ENCODE measurements at regions not wholly inside any gene's neighbourhood (a gene's known extent, or its start where the extent isn't known, plus 50 kb on each side); places are given as distances from the start of the nearest gene placed in this dataset.
"Not testable (repeated sequence)": the region's sequence is repeated elsewhere in the genome, so short reads cannot be mapped to it uniquely, and the experiment has no call there.

DNA sequence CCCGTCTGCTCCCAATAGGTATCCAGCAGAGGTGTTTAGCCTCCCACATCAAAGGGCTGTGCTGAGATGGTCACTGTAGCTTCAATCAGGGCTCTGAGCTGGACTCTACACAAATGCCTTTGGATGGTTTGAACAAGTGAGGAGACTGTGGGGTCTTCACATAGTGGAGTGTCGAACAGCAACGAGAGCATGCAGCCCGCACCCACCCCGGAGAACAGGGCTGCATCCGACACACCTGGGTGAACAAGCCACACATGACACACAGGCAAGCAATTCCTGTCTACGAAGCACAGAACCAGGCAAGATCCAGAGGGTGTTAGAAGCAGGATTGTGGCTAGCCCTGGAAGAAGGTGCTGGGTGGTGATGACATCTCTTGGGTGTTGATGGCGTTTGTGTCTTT is 58.0 kb upstream of the FGF3 start:
- TF ChIP-seq, protein P1, sequence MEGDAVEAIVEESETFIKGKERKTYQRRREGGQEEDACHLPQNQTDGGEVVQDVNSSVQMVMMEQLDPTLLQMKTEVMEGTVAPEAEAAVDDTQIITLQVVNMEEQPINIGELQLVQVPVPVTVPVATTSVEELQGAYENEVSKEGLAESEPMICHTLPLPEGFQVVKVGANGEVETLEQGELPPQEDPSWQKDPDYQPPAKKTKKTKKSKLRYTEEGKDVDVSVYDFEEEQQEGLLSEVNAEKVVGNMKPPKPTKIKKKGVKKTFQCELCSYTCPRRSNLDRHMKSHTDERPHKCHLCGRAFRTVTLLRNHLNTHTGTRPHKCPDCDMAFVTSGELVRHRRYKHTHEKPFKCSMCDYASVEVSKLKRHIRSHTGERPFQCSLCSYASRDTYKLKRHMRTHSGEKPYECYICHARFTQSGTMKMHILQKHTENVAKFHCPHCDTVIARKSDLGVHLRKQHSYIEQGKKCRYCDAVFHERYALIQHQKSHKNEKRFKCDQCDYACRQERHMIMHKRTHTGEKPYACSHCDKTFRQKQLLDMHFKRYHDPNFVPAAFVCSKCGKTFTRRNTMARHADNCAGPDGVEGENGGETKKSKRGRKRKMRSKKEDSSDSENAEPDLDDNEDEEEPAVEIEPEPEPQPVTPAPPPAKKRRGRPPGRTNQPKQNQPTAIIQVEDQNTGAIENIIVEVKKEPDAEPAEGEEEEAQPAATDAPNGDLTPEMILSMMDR (IDR thresholded peaks at IDR 0.05; ENCODE audit: insufficient read depth, missing control alignments), result no peak
- no peak for DNase-seq (ENCODE audit: insufficient read length, low spot score)
- FAIRE-seq, result no peak

DNA sequence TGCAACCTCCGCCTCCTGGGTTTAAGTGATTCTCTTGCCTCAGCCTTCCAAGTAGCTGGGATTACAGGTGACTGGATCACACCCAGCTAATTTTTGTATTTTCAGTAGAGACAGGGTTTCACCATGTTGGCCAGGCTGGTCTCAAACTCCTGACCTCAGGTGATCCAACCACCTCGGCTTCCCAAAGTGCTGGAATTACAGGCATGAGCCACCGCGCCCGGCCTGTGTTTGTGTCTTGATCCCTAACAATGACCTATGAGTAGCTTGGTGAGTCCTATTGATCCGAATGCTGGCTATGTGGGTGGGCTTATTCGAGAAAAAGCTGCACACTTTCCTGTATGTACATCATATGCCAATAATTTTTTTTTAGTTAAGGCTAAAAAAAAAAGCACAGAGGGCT is 58.5 kb upstream of the FGF3 start:
- not testable (repeated sequence) for FAIRE-seq; DNase-seq (ENCODE audit: insufficient read length, low spot score)

DNA sequence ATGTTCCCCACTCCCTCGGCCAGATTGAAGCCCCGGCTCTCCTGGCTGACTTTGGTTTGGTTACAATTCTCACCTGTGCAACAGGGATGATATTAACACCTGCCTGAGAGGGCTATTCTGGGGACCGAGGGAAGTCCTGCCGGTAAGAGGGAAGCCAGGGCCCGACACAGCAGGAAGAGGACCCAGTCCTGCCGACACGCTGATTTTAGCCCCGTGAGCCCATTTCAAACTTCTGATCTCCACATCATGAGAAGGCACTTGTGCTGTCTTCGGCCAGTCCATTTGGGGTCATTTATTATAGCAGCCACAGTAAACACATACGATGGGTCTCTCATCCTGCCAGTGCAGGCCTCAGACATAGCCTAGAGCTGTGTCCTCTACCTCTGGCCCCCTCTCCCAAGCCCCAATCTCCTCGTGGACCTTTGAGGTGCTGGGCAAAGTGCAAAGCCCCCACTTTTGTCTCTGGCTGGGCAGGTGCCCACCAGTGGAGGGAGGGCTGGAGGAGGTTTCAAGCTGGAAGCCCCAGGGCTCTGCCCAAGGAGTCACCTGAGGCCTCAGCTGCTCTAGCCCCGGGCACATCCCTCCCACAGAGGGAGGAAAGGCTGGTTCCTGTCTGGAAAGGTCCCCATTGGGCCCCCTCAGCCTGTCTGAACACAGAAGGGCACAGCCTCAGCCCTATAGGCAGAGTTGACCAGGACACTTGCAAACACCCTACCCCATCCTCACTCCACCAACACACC is 59.1 kb upstream of the FGF3 start:
- no peak for FAIRE-seq
- TF ChIP-seq, protein P1 (IDR thresholded peaks at IDR 0.05; ENCODE audit: insufficient read depth, missing control alignments), result no peak
- DNase-seq (ENCODE audit: insufficient read length, low spot score), result no peak

DNA sequence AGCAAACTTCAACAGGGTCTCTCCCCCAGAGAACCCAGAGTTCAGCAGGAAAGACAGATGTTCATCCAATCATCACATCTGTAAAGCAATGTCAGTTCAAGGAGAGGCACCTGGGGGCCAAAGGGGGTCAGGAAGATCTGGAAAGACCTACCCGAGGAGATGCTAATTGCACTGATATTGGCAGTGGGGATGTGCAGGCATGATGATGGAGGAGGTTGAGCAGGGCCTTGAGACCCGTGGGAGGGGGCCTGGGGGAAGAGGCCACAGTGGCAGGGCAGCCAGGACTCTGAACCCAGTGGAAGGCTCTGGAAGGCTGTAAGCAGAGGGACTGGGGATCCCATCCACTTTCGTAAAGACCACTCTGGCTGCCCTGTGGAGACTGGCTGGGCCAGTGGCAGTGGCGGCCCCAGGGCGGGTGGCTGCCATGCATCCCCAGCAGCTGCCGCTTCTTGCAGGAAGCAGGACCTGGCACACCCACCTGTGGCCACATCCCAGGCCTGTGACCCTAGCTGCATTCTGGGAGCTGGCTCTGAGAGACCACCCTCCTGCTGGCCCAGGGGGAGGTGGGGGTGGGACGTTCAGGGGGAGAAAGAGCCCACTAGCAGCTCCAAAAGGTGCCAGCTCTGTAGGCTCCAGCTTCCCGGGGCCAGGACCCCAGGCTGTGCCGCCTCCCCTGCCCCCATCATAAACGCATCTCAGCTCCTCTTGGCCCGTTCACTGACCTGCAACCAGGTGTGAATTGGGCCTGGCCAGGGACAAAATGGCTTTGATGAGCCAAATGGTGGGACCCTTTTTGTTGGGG is 59.9 kb upstream of the FGF3 start:
- no peak for FAIRE-seq
- no peak for DNase-seq (ENCODE audit: insufficient read length, low spot score)
- TF ChIP-seq, protein P1 (IDR thresholded peaks at IDR 0.05; ENCODE audit: insufficient read depth, missing control alignments), result no peak

DNA sequence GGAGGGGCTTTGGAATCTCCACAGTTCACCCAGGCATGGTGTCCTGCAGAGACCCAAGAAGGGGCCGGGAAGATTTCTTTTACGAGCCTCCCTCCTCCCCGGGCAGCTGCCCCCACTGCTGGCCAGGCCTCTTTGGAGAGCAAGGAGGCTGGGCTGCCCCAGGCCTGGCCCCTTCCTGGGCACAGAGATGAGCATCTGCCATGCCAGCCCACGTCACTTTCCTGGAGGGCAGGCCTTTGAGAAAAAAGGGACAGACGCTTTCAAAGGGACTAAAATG is 60.5 kb upstream of the FGF3 start:
- FAIRE-seq, result no peak
- TF ChIP-seq, protein P1 (IDR thresholded peaks at IDR 0.05; ENCODE audit: insufficient read depth, missing control alignments), result no peak

DNA sequence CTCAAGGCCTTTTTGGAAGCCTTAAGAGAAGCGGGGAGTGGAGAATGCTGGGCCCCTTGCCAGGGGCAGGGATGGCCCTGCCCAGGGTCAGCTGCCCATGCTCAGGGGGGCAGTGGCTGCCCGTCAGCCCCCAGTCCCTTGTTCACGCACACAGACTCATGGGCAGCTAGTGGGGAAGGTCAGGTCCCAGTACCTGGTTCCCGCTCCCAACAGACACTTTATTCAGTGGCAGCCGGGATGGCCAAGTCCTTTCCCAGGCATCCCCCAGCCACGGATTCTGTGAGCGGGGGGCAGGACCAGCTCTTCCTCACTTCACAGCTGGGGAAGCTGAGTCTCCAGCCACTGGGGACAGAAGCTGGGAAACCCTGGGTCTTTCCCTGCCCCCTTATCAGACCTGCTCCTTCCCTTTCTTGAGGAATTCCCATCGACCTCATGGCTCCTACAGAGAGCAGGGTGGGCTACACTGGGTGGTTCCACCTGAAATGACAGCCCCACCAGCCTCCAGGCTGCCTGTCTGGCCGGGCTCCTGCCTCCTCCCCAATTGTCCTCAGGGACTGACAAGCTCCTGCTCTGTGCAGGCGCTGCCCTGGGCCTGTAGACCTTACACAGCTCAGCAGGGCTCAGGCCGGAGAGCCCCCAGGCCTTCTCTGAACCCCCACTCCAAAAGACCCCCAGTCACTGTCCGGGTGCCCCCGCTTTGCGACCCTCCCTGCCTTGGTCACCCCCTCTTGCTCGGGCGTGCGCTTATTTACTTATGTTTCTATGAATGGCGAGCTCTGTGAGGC is 61.0 kb upstream of the FGF3 start:
- FAIRE-seq (no peak), DNase-seq (ENCODE audit: insufficient read length, low spot score) (no peak)
- TF ChIP-seq, protein P1 (IDR thresholded peaks at IDR 0.05; ENCODE audit: insufficient read depth, missing control alignments), result no peak

More for the DNA sequence above, 60.5 kb upstream of the FGF3 start:
- no peak for DNase-seq (ENCODE audit: insufficient read length, low spot score)

DNA sequence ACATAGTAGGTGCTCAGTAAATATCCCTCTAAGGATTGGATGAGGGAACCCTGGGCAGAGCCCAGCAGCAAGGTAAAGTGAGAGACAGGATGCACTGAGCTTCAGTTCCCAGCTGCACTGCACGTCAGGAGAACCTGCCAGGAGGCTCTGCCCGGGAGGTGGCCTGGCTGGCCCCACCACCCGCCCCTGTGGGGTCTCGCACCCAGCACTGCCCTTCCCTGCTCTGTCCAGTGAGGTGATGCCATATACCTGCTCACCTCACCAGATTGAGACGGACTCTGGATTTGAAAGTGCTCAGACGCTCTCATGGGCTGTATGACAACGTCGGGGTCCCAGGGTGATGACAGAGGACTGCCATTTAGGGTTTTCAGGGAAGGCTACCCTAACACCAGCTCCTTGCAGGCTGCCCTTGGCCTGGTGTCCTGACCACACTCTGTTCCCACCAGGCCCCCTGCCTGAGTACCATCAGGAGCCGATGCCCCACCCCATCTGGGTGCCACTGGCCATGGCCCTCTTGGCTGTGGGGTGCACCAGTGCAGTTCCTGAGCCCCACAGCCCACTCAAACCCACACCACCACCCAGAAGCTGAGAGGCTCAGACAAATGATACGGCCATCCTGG is 61.7 kb upstream of the FGF3 start:
- DNase-seq (ENCODE audit: insufficient read length, low spot score) (no peak), FAIRE-seq (no peak)
- TF ChIP-seq, protein P1 (IDR thresholded peaks at IDR 0.05; ENCODE audit: insufficient read depth, missing control alignments), result no peak

Measured in D721Med (cell line).